HepG2 (cell line): ENCODE measurements at regions not wholly inside any gene's neighbourhood (a gene's known extent, or its start where the extent isn't known, plus 50 kb on each side); places are given as distances from the start of the nearest gene placed in this dataset.

Experiments used
- CTCF ChIP-seq: sonication (generic); formaldehyde crosslinking; IDR thresholded peaks from 2 replicates; pipeline ENCODE4 v1.5.0; 2020; ENCODE audit warnings: mild to moderate bottlenecking, missing genetic modification reagents, moderate library complexity
- E2F2 ChIP-seq: sonication (generic); formaldehyde crosslinking; IDR thresholded peaks from 2 replicates; pipeline ENCODE4 v1.4.0; 2020; ENCODE audit warnings: missing genetic modification reagents, borderline replicate concordance
- GLI4 ChIP-seq: sonication (generic); formaldehyde crosslinking; IDR thresholded peaks from 2 replicates; pipeline ENCODE4 v1.5.1; 2020; ENCODE audit warnings: missing genetic modification reagents, mild to moderate bottlenecking, moderate library complexity, borderline replicate concordance
- HNF4A ChIP-seq: sonication (generic); formaldehyde crosslinking; IDR thresholded peaks from 2 replicates; pipeline ENCODE4 v1.4.0; 2020; ENCODE audit warnings: missing genetic modification reagents
- HNRNPL ChIP-seq: fragments of 200-400 bp; formaldehyde crosslinking; IDR thresholded peaks from 2 replicates; pipeline ENCODE4 v1.6.1; 2017; ENCODE audit warnings: mild to moderate bottlenecking, low read depth, low read length
- MTA3 ChIP-seq: sonication (generic); formaldehyde crosslinking; IDR thresholded peaks from 2 replicates; pipeline ENCODE4 v1.4.0; 2020; ENCODE audit warnings: missing genetic modification reagents
- POLR2AphosphoS2 ChIP-seq: IDR thresholded peaks from 2 replicates; pipeline ENCODE4 v1.6.1; 2011; ENCODE audit warnings: low read depth, low read length, improper control_type of control experiment
- ZBTB4 ChIP-seq: sonication (generic); formaldehyde crosslinking; IDR thresholded peaks from 2 replicates; pipeline ENCODE4 v1.4.0; 2020; ENCODE audit warnings: missing genetic modification reagents, mild to moderate bottlenecking, borderline replicate concordance
- ZNF430 ChIP-seq: sonication (generic); formaldehyde crosslinking; IDR thresholded peaks from 2 replicates; pipeline ENCODE4 v1.9.0; 2021; ENCODE audit warnings: mild to moderate bottlenecking, missing genetic modification reagents
- ZNF446 ChIP-seq: sonication (generic); formaldehyde crosslinking; IDR thresholded peaks from 2 replicates; pipeline ENCODE4 v1.5.0; 2020; ENCODE audit warnings: mild to moderate bottlenecking, missing genetic modification reagents
- ZNF549 ChIP-seq: sonication (generic); formaldehyde crosslinking; IDR thresholded peaks from 2 replicates; pipeline ENCODE4 v1.5.0; 2020; ENCODE audit warnings: missing genetic modification reagents
- ZNF678 ChIP-seq: sonication (generic); formaldehyde crosslinking; IDR thresholded peaks from 2 replicates; pipeline ENCODE4 v1.4.0; 2020; ENCODE audit warnings: mild to moderate bottlenecking, missing genetic modification reagents
- ZNF891 ChIP-seq: sonication (generic); formaldehyde crosslinking; IDR thresholded peaks from 2 replicates; pipeline ENCODE4 v1.5.0; 2020; ENCODE audit warnings: mild to moderate bottlenecking, missing genetic modification reagents
- ZSCAN29 ChIP-seq: sonication (generic); formaldehyde crosslinking; conservative IDR thresholded peaks from 2 replicates; pipeline ENCODE4 v1.4.0; 2020; ENCODE audit warnings: mild to moderate bottlenecking, missing genetic modification reagents

GRCh38 chr11:122468965-122469364 is 186.6 kb upstream of the UBASH3B start:
- no peak for TF ChIP-seq ZNF446 (CRISPR knock-in tag)
- TF ChIP-seq ZSCAN29 (CRISPR knock-in tag) = no peak
- no peak for TF ChIP-seq POLR2AphosphoS2
- no peak for TF ChIP-seq MTA3 (CRISPR knock-in tag)
- no peak for TF ChIP-seq ZBTB4 (CRISPR knock-in tag)
- TF ChIP-seq CTCF (CRISPR knock-in tag) = no peak
- no peak for TF ChIP-seq ZNF678 (CRISPR knock-in tag)
- TF ChIP-seq HNRNPL = no peak
- TF ChIP-seq HNF4A = no peak
- no peak for TF ChIP-seq GLI4 (CRISPR knock-in tag)
- TF ChIP-seq ZNF430 (CRISPR knock-in tag) = no peak
- TF ChIP-seq E2F2 (CRISPR knock-in tag) = no peak
- no peak for TF ChIP-seq ZNF549 (CRISPR knock-in tag)
- no peak for TF ChIP-seq ZNF891 (CRISPR knock-in tag)
